Osteocyte (in vitro differentiated cells): ENCODE measurements at regions not wholly inside any gene's neighbourhood (a gene's known extent, or its start where the extent isn't known, plus 50 kb on each side); places are given as distances from the start of the nearest gene placed in this dataset.

Experiments used
- DNase-seq: peaks from one replicate; pipeline ENCODE4 v3.0.0; 2021; ENCODE audit warnings: mixed read lengths; ENCODE audit not compliant: unreplicated experiment; ENCODE audit errors: extremely low spot score
- H3K27ac Mint-ChIP-seq: one replicate; pipeline ENCODE4 v1.8.0; 2021; ENCODE audit warnings: mild to moderate bottlenecking, mixed read lengths; ENCODE audit not compliant: unreplicated experiment
- H3K27me3 Mint-ChIP-seq: one replicate; pipeline ENCODE4 v1.8.0; 2021; ENCODE audit warnings: mixed read lengths; ENCODE audit not compliant: unreplicated experiment
- H3K36me3 Mint-ChIP-seq: one replicate; pipeline ENCODE4 v1.8.0; 2021; ENCODE audit warnings: mixed read lengths; ENCODE audit not compliant: unreplicated experiment
- H3K4me1 Mint-ChIP-seq: one replicate; pipeline ENCODE4 v1.8.0; 2021; ENCODE audit warnings: mixed read lengths; ENCODE audit not compliant: unreplicated experiment
- H3K4me3 Mint-ChIP-seq: one replicate; pipeline ENCODE4 v1.8.0; 2021; ENCODE audit warnings: mild to moderate bottlenecking, moderate library complexity, mixed read lengths; ENCODE audit not compliant: unreplicated experiment
- H3K9me3 Mint-ChIP-seq: one replicate; pipeline ENCODE4 v1.8.0; 2021; ENCODE audit warnings: mixed read lengths; ENCODE audit not compliant: unreplicated experiment
- TF ChIP-seq, protein P1 (sequence below): fragments of 200-600 bp; sonication (generic); IDR thresholded peaks from 2 replicates; pipeline ENCODE4 v1.5.0; 2021; ENCODE audit warnings: antibody characterized with exemption, mild to moderate bottlenecking, moderate library complexity

DNA sequence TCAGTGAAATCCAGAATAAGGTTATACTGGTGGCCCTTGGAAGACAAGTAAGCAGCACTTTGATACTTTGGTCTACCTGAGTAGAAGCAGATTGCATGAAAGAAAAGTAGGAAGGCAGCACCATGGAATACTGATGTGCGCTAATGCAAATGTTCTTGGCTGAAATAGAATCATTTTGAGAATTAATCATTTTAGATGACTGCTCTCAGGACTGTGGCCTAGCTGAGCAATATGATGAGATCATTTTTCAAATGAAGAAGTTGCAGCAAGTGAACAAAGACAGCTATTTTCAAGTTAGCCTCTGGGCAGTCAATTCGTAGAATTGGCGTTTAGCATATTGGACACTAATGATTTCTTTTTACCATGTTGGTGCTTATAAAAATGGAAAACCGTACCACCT lies 483.5 kb downstream of the TMEM232 start:
- Mint-ChIP-seq H3K9me3 (peaks cover 10% of the 10 kb centered on the region), H3K4me1 (peaks cover 4% of the 10 kb centered on the region), H3K27me3 (no peaks in the 10 kb centered on the region), H3K36me3 (no peaks in the 10 kb centered on the region), H3K27ac (no peak overlapping the region), H3K4me3 (no peak overlapping the region)
- TF ChIP-seq, protein P1, sequence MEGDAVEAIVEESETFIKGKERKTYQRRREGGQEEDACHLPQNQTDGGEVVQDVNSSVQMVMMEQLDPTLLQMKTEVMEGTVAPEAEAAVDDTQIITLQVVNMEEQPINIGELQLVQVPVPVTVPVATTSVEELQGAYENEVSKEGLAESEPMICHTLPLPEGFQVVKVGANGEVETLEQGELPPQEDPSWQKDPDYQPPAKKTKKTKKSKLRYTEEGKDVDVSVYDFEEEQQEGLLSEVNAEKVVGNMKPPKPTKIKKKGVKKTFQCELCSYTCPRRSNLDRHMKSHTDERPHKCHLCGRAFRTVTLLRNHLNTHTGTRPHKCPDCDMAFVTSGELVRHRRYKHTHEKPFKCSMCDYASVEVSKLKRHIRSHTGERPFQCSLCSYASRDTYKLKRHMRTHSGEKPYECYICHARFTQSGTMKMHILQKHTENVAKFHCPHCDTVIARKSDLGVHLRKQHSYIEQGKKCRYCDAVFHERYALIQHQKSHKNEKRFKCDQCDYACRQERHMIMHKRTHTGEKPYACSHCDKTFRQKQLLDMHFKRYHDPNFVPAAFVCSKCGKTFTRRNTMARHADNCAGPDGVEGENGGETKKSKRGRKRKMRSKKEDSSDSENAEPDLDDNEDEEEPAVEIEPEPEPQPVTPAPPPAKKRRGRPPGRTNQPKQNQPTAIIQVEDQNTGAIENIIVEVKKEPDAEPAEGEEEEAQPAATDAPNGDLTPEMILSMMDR = no peak
- no peak for DNase-seq

DNA sequence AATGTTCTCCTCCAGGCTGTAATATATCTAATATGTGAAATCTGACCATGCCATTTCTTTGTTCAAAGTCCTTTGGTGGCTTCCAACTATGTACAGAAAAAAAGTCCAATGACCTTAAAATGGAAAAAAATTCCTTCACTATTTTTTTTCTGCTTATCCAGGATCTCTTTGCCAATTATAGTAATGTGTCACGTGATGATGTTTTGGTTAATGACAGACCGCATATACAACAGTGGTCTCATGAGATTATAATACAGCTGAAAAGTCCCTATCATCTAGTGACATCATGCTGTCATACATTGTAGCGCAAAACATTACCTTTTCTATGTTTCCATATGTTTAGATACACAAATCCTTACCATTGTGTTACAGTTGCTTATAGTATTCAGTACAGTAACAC lies 477.6 kb downstream of the TMEM232 start:
- TF ChIP-seq, protein P1 = no peak
- Mint-ChIP-seq H3K27me3 (no peaks in the 10 kb centered on the region), H3K27ac (no peak overlapping the region), H3K36me3 (no peaks in the 10 kb centered on the region), H3K4me3 (no peak overlapping the region), H3K9me3 (peaks cover 5% of the 10 kb centered on the region), H3K4me1 (peaks cover 5% of the 10 kb centered on the region)
- DNase-seq = no peak

DNA sequence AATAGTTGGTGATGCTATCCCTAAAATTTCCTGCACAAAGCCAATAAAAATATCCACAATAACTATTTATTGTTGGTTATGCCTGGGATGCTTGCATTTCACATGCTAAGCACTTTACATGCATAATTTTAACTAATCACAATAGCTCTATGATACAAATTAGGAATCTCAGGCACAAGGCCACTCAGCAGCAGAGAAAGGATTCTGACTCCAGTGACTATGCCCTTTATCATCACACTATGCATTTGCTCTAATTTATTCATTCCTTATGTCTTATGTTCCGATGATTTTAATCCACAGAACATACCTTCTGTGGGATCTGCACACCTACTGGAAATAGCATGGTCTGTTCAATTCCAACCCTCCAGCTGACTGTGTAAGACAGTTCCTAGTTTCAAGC lies 476.1 kb downstream of the TMEM232 start:
- peaks cover 5% of the 10 kb centered on the region for H3K9me3 Mint-ChIP-seq
- peaks cover 5% of the 10 kb centered on the region for H3K4me1 Mint-ChIP-seq

DNA sequence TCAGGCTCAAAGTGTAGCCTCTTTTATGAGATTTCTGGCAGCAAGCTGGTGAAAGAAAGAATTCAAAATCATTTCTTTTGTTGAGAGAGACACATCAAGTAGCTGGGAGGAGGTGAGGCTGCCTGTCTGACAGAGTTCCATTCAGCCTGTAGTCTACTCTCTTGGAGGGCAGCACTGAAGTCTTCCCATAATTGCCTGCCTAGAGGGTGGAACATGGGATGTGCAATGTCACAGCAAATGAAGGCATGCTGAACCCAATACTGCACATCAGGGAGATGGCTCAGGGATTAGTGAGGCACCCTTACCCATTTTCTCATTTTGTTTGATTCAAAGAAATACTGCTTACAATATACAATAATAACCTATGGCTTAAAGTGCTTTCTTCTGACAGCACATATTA lies 475.7 kb downstream of the TMEM232 start:
- H3K27me3 Mint-ChIP-seq = no peaks in the 10 kb centered on the region
- no peak overlapping the region for H3K4me3 Mint-ChIP-seq
- TF ChIP-seq, protein P1 = no peak
- peaks cover 5% of the 10 kb centered on the region for H3K4me1 Mint-ChIP-seq
- peaks cover 5% of the 10 kb centered on the region for H3K9me3 Mint-ChIP-seq
- H3K36me3 Mint-ChIP-seq = no peaks in the 10 kb centered on the region
- H3K27ac Mint-ChIP-seq = no peak overlapping the region
- no peak for DNase-seq

More for the DNA sequence above, 476.1 kb downstream of the TMEM232 start:
- TF ChIP-seq, protein P1 = no peak
- Mint-ChIP-seq H3K27ac (no peak overlapping the region), H3K4me3 (no peak overlapping the region), H3K36me3 (no peaks in the 10 kb centered on the region), H3K27me3 (no peaks in the 10 kb centered on the region)
- no peak for DNase-seq

DNA sequence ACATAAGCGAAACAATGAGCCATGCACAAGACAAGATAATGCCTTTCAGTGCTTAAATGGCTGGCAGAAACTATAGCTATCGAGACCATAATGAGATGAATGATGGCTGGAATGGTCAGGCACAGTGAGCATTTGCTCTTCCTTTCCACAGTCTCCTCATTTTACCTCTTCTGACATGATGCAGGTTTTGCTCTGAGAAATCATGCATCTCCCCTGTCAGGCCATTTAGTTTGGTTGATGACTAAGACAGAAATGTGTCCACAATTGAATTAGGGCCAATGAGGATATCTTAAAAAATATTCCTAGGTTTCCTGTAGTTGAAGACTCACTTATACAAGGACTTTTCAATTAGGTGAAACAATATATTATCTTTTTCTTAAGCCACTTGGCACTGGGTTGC lies 475.1 kb downstream of the TMEM232 start:
- H3K9me3 Mint-ChIP-seq = peaks cover 2% of the 10 kb centered on the region
- TF ChIP-seq, protein P1 = no peak
- H3K27ac Mint-ChIP-seq = no peak overlapping the region
- H3K4me3 Mint-ChIP-seq = no peak overlapping the region
- peaks cover 5% of the 10 kb centered on the region for H3K4me1 Mint-ChIP-seq
- DNase-seq = no peak
- H3K27me3 Mint-ChIP-seq = no peaks in the 10 kb centered on the region
- H3K36me3 Mint-ChIP-seq = no peaks in the 10 kb centered on the region
